Endometrial microvascular endothelial cells (primary cell): ENCODE measurements at regions not wholly inside any gene's neighbourhood (a gene's known extent, or its start where the extent isn't known, plus 50 kb on each side); places are given as distances from the start of the nearest gene placed in this dataset.

Experiments used
- in situ Hi-C: cut with HindIII; loops from 2 replicates; pipeline ENCODE4 v1.10.0; 2017; ENCODE audit warnings: low sequenced_read_pairs, low pct_unique_long_range_greater_than_20kb; ENCODE audit errors: inconsistent ontology term

DNA sequence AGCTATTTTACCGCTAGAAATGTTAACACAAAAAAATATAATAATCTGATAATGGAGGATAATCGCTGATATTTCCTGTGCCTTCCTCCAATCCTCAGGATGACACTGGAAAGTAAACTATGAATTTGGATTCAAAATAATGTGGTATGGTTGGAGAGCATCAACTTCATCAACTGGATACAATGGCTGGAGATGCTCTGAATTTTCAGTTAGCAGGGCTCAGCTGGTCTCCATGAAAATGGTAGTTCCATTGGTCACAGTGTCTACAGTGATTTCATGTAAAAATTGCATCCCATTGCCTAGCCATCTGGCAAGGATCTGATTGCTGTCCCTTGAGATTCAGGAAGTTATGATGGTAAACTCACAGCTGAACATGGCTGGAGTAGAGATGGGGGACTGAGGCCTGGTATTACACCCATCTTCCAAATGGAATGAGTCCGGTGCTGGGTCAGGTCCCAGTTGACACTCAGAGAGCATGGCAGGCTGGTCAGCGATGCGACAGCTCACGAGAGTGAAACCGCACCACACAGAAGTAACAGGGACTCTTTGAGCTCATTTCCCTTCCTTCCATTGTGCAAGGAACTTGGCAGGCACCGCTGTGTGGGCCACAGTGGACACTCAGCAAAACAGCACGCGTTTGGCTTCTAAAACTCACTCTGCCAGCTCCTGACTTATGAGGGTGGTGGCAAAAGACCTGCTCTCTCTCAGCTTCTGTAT, 142.4 kb upstream of the TNFAIP3 start:
- in situ Hi-C loops: loop anchor here (25.0 kb wide), 1 partner anchor 213 kb away; no protein-coding TSS in a partner anchor

DNA sequence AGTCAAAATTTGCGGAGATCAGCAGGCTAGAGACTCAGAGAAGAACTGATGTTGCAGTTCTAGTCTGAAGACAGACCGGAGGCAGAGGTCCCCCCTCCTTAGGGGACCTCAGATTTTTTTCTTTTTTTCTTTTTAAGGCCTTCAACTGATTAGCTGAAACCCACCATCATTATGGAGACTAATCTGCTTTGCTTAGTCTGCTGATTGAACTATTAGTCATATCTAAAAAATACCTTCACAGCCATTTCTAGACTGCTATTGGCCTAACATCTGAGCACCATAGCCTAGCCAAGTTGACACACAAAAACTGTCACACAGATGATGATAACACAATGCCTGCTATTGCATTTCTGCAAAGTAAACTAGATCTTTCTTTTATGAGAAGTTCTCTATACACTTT, 141.1 kb upstream of the TNFAIP3 start:
- in situ Hi-C loops: loop anchor here (25.0 kb wide), 1 partner anchor 211 kb away; no protein-coding TSS in a partner anchor

GRCh38 chr6:137726582-137726981, 140.5 kb upstream of the TNFAIP3 start:
- in situ Hi-C loops: loop anchor here (25.0 kb wide), 1 partner anchor 211 kb away; no protein-coding TSS in a partner anchor

- in situ Hi-C loops: loop anchor here (25.0 kb wide), 1 partner anchor 210 kb away; no protein-coding TSS in a partner anchor
Observed at GRCh38 chr6:137727216-137727765, 139.8 kb upstream of the TNFAIP3 start.

- in situ Hi-C loops: loop anchor here (25.0 kb wide), 1 partner anchor 209 kb away; no protein-coding TSS in a partner anchor
Observed at GRCh38 chr6:137728386-137729349, 138.4 kb upstream of the TNFAIP3 start.

DNA sequence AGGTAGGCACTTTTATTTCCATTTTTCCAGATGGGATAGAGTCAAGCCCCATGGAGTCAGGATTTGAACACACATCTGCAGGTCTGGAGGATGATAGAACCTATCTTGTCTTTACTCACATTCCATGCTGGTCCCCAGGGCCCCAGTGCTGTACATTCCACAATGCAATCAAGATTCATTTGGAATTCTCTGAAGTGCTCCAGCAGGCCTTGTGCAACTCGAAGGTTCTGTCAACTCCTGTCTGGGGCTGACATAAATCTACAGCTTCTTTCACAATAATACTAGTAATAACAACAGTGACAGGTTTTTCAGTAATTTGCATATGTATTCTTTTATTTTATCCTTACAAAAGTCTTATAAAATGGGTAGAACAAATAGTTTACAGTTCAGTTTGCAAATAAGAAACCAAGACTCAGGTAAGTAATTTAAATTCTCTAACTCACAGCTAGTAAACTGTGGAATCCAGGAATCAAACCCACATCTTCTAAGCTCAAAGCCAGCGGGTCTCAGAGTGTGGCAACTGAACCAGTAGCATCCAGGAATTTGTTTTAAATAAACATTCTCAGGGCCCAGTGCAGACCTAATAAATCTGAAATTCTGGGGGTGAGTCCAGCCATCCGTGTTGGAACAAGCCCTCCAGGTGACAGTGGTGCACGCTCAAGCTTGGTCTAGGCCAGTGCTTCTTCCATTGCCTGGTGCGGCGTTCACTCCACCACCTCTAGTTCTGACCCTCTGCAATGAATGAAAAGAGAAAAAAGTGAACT, 137.0 kb upstream of the TNFAIP3 start:
- in situ Hi-C loops: loop anchor here (25.0 kb wide), 1 partner anchor 207 kb away; no protein-coding TSS in a partner anchor

GRCh38 chr6:137731600-137731959, 135.5 kb upstream of the TNFAIP3 start:
- in situ Hi-C loops: loop anchor here (25.0 kb wide), 1 partner anchor 206 kb away; no protein-coding TSS in a partner anchor

GRCh38 chr6:137731960-137732616, 135.0 kb upstream of the TNFAIP3 start:
- in situ Hi-C loops: loop anchor here (25.0 kb wide), 1 partner anchor 205 kb away; no protein-coding TSS in a partner anchor

DNA sequence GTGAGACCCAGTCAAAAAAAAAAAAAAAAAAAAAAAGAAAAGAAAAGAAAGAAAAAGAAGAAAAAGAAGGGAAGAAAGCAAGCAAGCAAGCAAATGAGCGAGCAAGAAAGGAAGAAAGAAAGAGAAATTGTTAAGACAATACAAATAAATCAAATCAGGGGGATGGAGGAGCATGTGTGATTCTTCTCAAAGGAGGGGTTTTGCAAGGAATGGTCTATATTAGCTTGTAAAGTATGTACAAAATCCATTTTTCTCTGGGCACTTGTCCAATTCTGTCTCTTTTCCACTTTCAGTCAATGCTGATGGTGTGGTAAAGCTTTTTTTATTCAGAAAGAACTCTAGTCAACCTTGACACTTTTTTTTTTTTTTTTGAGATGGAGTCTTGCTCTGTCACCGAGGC, 133.7 kb upstream of the TNFAIP3 start:
- in situ Hi-C loops: loop anchor here (25.0 kb wide), 1 partner anchor 204 kb away; no protein-coding TSS in a partner anchor

DNA sequence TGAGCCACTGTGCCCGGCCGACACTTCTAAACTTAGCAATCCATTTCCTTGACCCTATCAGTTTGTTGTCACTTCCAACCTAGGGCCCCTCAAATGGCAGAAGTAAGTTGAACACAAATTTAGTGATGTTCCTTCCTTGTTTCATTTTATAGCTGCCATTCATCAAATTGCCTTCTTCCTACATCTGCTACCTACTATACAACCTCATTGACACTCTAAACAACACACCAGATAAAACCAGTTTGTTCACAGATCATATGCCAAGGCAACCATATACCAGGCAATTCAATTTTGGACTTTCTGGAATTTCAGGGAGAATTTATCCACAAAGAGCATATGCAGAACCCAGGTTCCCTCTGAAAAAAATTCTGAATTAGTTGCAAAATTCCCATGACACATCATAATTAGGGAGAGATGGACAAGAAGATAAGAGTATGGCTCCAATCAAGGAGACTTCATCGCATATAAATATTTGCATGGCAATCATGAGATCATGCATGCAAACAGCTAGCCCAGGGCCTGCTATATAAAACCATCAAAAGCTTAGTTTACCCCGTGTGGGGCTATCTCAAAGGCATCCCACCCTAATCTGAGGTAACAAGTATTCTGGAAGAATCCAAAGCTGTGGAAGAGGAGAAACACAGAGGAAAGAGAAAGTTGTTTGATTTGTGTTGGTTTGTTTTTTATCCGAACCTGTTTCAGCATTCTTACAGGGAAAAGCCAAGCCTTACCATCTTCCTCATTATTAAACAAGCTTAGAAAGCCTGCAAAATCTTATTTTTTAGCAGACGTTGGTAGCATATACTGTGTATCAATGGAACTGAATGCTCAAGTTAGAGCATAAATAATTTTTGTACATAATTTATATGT, 132.8 kb upstream of the TNFAIP3 start:
- in situ Hi-C loops: loop anchor here (25.0 kb wide), 1 partner anchor 203 kb away; no protein-coding TSS in a partner anchor

DNA sequence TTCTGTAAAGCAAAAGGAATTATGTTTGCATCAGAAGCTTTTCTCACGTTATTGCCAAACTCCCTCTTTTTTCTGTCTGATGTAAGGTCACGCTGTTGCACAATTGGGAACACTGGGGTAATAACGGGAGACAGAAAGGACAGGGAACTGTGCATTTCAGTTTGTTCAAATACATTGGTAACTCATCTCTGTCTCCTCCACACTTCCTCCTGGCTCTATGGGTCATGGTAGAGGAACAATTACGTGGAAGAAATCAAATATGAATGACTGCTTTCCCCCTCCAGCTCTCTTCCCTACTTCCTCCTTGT, 132.2 kb upstream of the TNFAIP3 start:
- in situ Hi-C loops: loop anchor here (25.0 kb wide), 1 partner anchor 202 kb away; no protein-coding TSS in a partner anchor

GRCh38 chr6:137736048-137736818, 130.8 kb upstream of the TNFAIP3 start:
- in situ Hi-C loops: loop anchor here (25.0 kb wide), 1 partner anchor 201 kb away; no protein-coding TSS in a partner anchor

- in situ Hi-C loops: loop anchor here (25.0 kb wide), 1 partner anchor 200 kb away; no protein-coding TSS in a partner anchor
Observed at GRCh38 chr6:137736911-137737310, 130.1 kb upstream of the TNFAIP3 start.

DNA sequence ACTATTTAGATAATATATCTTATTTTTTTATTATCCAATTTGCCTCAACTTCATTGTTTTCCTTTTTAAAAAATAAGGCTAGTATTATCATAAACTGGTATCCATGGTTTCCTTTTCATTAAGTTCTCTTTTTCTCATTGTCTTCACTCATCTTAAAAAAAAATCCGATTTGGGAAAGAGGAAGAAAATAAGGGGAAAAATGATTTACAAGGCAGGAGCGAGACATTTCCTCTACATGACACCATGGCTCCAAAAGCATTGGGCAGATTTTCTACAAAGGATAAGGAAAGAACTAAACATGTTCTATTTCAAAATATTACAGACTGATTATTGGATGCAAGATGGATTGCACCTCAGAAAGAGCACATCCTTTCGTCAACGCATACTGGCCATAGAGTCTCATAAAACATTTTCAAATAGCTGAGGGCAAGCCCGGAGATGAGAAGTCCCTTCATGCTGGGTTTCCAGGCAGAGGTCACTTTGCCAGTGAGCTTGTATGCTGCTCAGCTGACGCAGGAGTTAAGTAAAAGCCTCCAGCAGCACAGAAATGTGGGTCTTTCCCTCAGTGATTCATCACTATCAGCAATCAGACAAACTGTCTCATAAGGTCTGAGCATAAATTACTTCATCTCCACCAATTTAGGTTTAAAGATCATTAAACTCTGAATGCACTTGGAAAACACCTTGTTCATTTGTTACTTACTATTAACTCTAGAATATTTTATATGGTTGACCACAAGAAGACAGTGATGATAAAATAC, 129.0 kb upstream of the TNFAIP3 start:
- in situ Hi-C loops: loop anchor here (25.0 kb wide), 1 partner anchor 199 kb away; no protein-coding TSS in a partner anchor

DNA sequence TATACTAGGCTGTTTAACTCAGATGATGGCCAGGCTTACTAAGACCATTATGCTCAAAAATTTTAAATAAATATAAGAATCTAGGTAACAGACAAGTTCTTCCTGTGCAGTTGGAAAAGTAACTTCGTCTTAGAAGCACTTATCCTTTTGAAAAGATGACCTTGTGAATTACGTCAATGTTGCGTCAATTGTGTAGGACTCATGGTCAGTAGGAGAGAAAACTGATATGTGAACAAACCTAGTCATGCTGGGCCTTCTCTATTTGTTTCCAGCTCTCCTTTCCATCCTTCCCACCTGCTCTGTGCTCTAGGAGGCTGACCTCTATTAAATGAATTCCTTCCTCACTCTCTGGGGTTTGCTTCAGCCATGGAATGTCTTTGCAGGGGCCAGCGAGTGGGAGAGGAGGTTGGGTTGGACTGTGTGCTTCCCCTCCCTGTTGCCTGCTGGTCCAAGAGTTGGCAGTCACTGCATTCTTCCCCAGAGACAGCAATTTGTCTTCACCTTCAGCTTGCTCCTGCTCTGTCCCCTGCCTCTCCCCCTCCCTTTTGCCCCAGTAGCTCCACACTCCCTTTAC, 128.0 kb upstream of the TNFAIP3 start:
- in situ Hi-C loops: loop anchor here (25.0 kb wide), 1 partner anchor 198 kb away; no protein-coding TSS in a partner anchor
